ENCODE measurements at regions not wholly inside any gene's neighbourhood (a gene's known extent, or its start where the extent isn't known, plus 50 kb on each side); places are given as distances from the start of the nearest gene placed in this dataset.
"Not testable (repeated sequence)": the region's sequence is repeated elsewhere in the genome, so short reads cannot be mapped to it uniquely, and the experiment has no call there.

DNA sequence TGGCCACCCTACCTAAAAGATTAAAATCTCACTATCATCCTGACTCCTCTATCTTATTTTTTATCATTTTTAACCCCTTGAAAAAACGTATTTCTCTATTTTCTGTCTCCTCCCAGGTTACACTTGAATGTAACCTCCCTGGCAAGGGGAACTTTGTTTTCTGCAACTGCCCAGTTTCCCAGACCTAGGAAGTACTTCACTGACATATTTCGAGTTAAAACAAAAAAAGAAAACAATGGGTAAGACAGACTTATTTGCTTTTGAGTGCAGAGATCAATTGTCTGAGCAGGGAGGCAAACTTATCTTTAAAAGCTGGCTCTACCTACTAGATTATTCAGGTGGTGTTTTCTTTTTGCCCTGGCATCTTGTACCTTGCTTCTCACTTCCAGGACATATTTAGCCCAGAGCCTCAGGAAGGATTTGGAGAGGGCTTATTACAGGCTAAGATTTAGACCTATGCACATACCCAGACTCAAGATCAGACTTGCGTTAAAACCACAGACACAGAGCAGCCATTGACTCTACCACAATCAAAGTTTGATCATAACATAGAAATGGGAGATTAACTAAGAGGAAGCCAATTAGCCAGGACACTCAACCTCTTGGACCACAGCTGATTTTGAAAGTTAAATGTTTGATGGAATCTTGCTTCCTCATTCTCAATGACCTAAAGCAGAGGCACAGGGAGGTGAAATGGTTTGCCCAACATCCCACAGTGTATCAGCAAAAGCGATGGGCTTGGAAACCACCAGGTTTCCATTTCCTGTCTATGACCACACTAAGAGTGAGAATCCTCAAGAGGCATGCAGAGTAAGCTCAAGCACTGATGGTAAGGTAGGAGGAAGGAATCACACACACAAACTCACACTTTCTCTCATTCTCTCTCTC lies 169.5 kb upstream of the THBS1 start:
- no peaks in the 10 kb centered on the region for H3K4me1 ChIP-seq (ENCODE audit: control insufficient read depth, insufficient read depth, low read length, poor library complexity, severe bottlenecking)
- no peak for DNase-seq
- H3K9me3 ChIP-seq (ENCODE audit: control insufficient read depth, low read length), result no peaks in the 10 kb centered on the region
- no peaks in the 10 kb centered on the region for H3K27me3 ChIP-seq (replicated peaks; ENCODE audit: control insufficient read depth, insufficient read depth, low read length, poor library complexity, severe bottlenecking)
- H3K36me3 ChIP-seq (ENCODE audit: control insufficient read depth, insufficient read depth, low read length), result no peaks in the 10 kb centered on the region
- H3K27ac ChIP-seq (ENCODE audit: insufficient read depth, low read length, poor library complexity, severe bottlenecking), result no peak overlapping the region
- H3K4me3 ChIP-seq (ENCODE audit: insufficient read depth, low read depth, low read length, poor library complexity, severe bottlenecking), result no peak overlapping the region

DNA sequence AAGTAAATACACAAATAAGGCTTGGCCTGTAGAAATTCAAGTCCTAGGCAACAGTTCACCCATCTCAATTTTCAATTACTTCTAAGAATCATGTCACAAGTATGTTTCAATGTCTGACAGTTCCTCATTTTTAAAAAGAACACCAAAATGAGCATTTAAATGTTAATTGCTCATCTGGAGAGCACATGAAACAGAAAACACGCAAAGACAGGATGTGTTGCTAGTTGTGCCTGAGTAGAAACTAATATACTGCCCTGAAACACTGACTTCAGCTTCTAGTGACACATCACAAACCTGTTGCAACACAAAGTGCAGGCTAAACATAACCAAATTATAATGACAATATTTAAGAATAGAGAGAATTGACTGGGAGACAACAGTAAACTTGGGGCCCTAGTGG lies 167.3 kb upstream of the THBS1 start:
- Histone ChIP-seq H3K4me3 (ENCODE audit: insufficient read depth, low read depth, low read length, poor library complexity, severe bottlenecking) (no peak overlapping the region), H3K4me1 (ENCODE audit: control insufficient read depth, insufficient read depth, low read length, poor library complexity, severe bottlenecking) (no peaks in the 10 kb centered on the region), H3K36me3 (ENCODE audit: control insufficient read depth, insufficient read depth, low read length) (no peaks in the 10 kb centered on the region), H3K27ac (ENCODE audit: insufficient read depth, low read length, poor library complexity, severe bottlenecking) (no peak overlapping the region), H3K9me3 (ENCODE audit: control insufficient read depth, low read length) (no peaks in the 10 kb centered on the region), H3K27me3 (replicated peaks; ENCODE audit: control insufficient read depth, insufficient read depth, low read length, poor library complexity, severe bottlenecking) (no peaks in the 10 kb centered on the region)
- DNase-seq, result no peak

DNA sequence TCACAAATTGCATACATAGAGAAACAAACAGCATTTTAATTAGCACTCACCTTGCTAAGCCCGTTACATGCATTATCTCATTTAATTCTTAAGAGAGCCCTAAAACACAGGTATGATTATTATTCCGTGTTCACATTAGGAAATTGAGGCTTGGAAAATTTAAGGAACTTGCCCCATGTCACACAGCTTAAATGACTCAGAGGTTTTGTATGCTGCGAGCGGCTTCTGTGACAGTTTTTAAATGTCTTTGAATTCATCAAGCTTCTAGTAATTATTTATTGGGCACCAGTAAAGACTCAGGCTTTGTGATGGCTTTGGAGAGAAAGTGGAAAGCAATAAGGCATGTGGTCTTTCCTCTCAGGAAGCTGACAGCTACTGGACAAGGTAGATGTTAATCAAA lies 166.7 kb upstream of the THBS1 start:
- no peaks in the 10 kb centered on the region for H3K9me3 ChIP-seq (ENCODE audit: control insufficient read depth, low read length)
- no peak overlapping the region for H3K4me3 ChIP-seq (ENCODE audit: insufficient read depth, low read depth, low read length, poor library complexity, severe bottlenecking)
- no peaks in the 10 kb centered on the region for H3K27me3 ChIP-seq (replicated peaks; ENCODE audit: control insufficient read depth, insufficient read depth, low read length, poor library complexity, severe bottlenecking)
- no peaks in the 10 kb centered on the region for H3K36me3 ChIP-seq (ENCODE audit: control insufficient read depth, insufficient read depth, low read length)
- H3K27ac ChIP-seq (ENCODE audit: insufficient read depth, low read length, poor library complexity, severe bottlenecking), result no peak overlapping the region
- no peak for DNase-seq
- no peaks in the 10 kb centered on the region for H3K4me1 ChIP-seq (ENCODE audit: control insufficient read depth, insufficient read depth, low read length, poor library complexity, severe bottlenecking)

DNA sequence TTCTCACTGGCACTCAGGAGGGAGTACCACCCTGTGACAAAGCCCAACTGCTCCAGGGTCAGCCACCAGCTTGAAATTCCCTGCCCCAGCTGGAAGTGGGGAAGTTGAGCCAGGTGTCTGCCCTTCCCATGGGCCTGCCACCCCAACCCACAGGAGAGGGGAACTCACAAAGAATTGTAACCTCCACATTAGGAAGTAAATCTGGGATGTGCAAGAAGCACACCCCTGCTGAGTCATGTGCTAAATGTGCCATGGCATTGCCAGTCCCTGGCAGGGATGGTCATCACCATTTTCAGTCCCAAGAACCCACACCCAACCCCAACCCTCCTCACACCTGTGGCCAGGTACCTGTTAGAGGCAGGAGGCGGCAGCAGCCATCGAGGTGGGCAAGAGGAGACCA lies 165.2 kb upstream of the THBS1 start:
- no peaks in the 10 kb centered on the region for H3K36me3 ChIP-seq (ENCODE audit: control insufficient read depth, insufficient read depth, low read length)
- no peak overlapping the region for H3K4me3 ChIP-seq (ENCODE audit: insufficient read depth, low read depth, low read length, poor library complexity, severe bottlenecking)
- H3K4me1 ChIP-seq (ENCODE audit: control insufficient read depth, insufficient read depth, low read length, poor library complexity, severe bottlenecking), result no peaks in the 10 kb centered on the region
- no peak for DNase-seq
- no peaks in the 10 kb centered on the region for H3K27me3 ChIP-seq (replicated peaks; ENCODE audit: control insufficient read depth, insufficient read depth, low read length, poor library complexity, severe bottlenecking)
- H3K27ac ChIP-seq (ENCODE audit: insufficient read depth, low read length, poor library complexity, severe bottlenecking), result no peak overlapping the region
- H3K9me3 ChIP-seq (ENCODE audit: control insufficient read depth, low read length), result no peaks in the 10 kb centered on the region

DNA sequence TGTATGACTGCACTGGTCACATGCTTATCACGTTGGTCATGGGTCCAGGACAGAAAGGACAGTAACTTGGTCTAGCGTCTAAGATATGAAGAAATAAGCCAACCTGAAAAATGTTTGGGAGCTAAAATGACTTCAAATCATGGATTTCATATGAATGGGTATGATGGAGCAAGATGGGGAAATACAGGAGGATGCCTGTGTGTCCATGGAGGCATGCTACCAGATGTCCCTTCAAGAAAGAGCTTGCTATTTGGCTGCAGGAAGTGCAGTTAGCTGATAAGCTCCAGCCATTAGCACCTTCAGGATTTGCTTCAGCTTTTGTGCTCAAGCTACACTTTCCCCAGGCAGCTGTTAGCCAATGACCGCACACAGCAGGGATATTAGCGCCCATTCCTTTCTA lies 164.6 kb upstream of the THBS1 start:
- no peaks in the 10 kb centered on the region for H3K36me3 ChIP-seq (ENCODE audit: control insufficient read depth, insufficient read depth, low read length)
- H3K4me1 ChIP-seq (ENCODE audit: control insufficient read depth, insufficient read depth, low read length, poor library complexity, severe bottlenecking), result no peaks in the 10 kb centered on the region
- H3K4me3 ChIP-seq (ENCODE audit: insufficient read depth, low read depth, low read length, poor library complexity, severe bottlenecking), result no peak overlapping the region
- H3K27me3 ChIP-seq (replicated peaks; ENCODE audit: control insufficient read depth, insufficient read depth, low read length, poor library complexity, severe bottlenecking), result no peaks in the 10 kb centered on the region
- no peak overlapping the region for H3K27ac ChIP-seq (ENCODE audit: insufficient read depth, low read length, poor library complexity, severe bottlenecking)
- H3K9me3 ChIP-seq (ENCODE audit: control insufficient read depth, low read length), result no peaks in the 10 kb centered on the region
- no peak for DNase-seq

DNA sequence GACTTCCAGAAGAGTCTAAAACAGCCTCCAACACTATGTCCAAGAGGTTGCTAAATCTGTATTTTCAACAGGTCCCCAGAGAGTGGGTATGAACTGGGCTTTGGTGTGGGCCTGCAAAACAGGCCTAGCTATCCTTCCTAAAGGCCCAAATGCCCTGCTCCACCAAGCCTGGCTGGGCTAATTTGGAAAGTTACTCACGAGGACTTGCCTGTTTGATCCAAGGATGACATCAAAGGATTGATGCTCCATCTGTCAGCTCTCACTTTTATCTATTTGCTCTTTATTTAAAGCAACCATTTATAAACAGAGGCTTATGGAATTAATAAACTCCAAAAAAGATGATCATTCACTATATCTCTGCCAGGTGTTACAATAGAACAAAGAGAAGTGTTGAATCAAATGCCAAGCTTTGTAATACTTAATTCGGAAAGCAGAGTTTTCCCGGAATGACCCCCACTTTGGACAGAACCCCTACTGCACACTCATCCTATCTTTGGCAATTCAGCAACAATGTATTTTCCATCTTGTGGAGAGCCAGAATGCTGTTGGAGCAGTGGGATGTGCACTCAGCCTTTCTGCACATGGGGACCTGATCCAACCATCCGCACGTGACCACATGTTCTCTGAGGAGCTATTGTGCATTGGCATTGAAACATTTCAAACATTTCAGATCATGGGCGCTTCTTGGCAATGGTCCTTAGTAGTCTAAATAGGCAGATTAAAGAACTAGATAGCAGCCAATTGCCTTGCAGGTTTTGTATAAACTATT lies 163.3 kb upstream of the THBS1 start:
- no peaks in the 10 kb centered on the region for H3K9me3 ChIP-seq (ENCODE audit: control insufficient read depth, low read length)
- H3K36me3 ChIP-seq (ENCODE audit: control insufficient read depth, insufficient read depth, low read length), result no peaks in the 10 kb centered on the region
- no peak for DNase-seq
- no peaks in the 10 kb centered on the region for H3K4me1 ChIP-seq (ENCODE audit: control insufficient read depth, insufficient read depth, low read length, poor library complexity, severe bottlenecking)
- no peak overlapping the region for H3K4me3 ChIP-seq (ENCODE audit: insufficient read depth, low read depth, low read length, poor library complexity, severe bottlenecking)
- H3K27me3 ChIP-seq (replicated peaks; ENCODE audit: control insufficient read depth, insufficient read depth, low read length, poor library complexity, severe bottlenecking), result no peaks in the 10 kb centered on the region
- no peak overlapping the region for H3K27ac ChIP-seq (ENCODE audit: insufficient read depth, low read length, poor library complexity, severe bottlenecking)

DNA sequence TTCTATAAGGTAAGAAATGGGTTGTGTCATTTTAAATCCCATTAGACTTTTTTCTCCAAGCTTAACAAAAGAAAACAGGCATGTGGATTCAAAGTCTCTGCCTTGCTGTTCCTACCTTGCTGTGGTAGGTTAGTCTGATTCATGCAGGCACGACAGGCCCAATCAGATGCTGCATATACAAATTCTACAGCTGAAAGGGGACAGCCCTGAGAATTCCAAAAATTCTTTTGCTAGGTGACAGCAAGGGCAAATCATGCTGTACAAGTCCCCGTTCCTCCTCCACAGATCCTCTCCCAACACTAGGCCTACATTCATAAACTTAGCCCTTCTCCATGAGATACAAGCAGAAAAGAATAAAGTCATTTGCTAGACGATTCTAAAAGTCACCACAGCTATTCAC lies 161.2 kb upstream of the THBS1 start:
- no peaks in the 10 kb centered on the region for H3K27me3 ChIP-seq (replicated peaks; ENCODE audit: control insufficient read depth, insufficient read depth, low read length, poor library complexity, severe bottlenecking)
- H3K9me3 ChIP-seq (ENCODE audit: control insufficient read depth, low read length), result no peaks in the 10 kb centered on the region
- H3K4me1 ChIP-seq (ENCODE audit: control insufficient read depth, insufficient read depth, low read length, poor library complexity, severe bottlenecking), result no peaks in the 10 kb centered on the region
- H3K27ac ChIP-seq (ENCODE audit: insufficient read depth, low read length, poor library complexity, severe bottlenecking), result no peak overlapping the region
- no peak for DNase-seq
- no peaks in the 10 kb centered on the region for H3K36me3 ChIP-seq (ENCODE audit: control insufficient read depth, insufficient read depth, low read length)
- H3K4me3 ChIP-seq (ENCODE audit: insufficient read depth, low read depth, low read length, poor library complexity, severe bottlenecking), result no peak overlapping the region

DNA sequence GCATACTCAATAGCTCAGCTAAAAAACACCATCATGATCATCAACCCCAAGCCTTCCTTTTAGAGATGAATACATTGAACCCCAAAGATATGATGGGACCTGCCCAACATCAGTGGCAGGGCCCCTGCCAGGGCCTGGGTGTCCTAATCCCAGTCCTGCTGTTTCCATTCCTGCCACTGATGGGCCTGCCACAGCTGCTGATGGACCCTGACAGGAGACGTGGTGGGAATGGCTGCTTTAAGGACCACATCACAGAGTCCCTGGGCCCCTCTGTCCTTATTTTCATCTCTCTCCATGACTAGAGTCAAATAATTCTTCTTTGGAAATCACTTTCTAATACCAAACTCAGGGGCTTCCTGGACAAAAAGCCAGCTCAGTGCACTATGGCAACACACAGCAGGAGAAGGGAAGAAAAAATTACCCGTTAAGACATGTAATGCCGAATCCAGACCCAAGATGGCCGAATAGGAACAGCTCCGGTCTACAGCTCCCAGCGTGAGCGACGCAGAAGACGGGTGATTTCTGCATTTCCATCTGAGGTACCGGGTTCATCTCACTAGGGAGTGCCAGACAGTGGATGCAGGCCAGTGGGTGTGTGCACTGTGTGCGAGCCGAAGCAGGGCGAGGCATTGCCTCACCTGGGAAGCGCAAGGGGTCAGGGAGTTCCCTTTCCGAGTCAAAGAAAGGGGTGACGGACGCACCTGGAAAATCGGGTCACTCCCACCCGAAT lies 160.6 kb upstream of the THBS1 start:
- H3K27me3 ChIP-seq (replicated peaks; ENCODE audit: control insufficient read depth, insufficient read depth, low read length, poor library complexity, severe bottlenecking); H3K27ac ChIP-seq (ENCODE audit: insufficient read depth, low read length, poor library complexity, severe bottlenecking); DNase-seq; H3K4me1 ChIP-seq (ENCODE audit: control insufficient read depth, insufficient read depth, low read length, poor library complexity, severe bottlenecking); H3K9me3 ChIP-seq (ENCODE audit: control insufficient read depth, low read length); H3K4me3 ChIP-seq (ENCODE audit: insufficient read depth, low read depth, low read length, poor library complexity, severe bottlenecking); H3K36me3 ChIP-seq (ENCODE audit: control insufficient read depth, insufficient read depth, low read length): not testable (repeated sequence)

DNA sequence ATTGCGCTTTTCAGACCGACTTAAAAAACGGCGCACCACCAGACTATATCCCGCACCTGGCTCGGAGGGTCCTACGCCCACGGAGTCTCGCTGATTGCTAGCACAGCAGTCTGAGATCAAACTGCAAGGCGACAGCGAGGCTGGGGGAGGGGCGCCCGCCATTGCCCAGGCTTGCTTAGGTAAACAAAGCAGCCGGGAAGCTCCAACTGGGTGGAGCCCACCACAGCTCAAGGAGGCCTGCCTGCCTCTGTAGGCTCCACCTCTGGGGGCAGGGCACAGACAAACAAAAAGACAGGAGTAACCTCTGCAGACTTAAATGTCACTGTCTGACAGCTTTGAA lies 160.1 kb upstream of the THBS1 start:
- H3K4me1 ChIP-seq (ENCODE audit: control insufficient read depth, insufficient read depth, low read length, poor library complexity, severe bottlenecking); DNase-seq; H3K27ac ChIP-seq (ENCODE audit: insufficient read depth, low read length, poor library complexity, severe bottlenecking): not testable (repeated sequence)

More for the DNA sequence above, 160.1 kb upstream of the THBS1 start:
- H3K4me3 ChIP-seq (ENCODE audit: insufficient read depth, low read depth, low read length, poor library complexity, severe bottlenecking); H3K36me3 ChIP-seq (ENCODE audit: control insufficient read depth, insufficient read depth, low read length); H3K27me3 ChIP-seq (replicated peaks; ENCODE audit: control insufficient read depth, insufficient read depth, low read length, poor library complexity, severe bottlenecking); H3K9me3 ChIP-seq (ENCODE audit: control insufficient read depth, low read length): not testable (repeated sequence)
